ENCODE measurements at regions not wholly inside any gene's neighbourhood (a gene's known extent, or its start where the extent isn't known, plus 50 kb on each side); places are given as distances from the start of the nearest gene placed in this dataset.
A peak's percentile ranks its signal among the peaks of the same experiment; 100 is the strongest.

GRCh38 chr2:207444756-207445155 lies 85.0 kb upstream of the CREB1 start:
- H3K27me3 Mint-ChIP-seq = peaks cover 2% of the 10 kb centered on the region
- H3K36me3 Mint-ChIP-seq = peaks cover 9% of the 10 kb centered on the region
- peaks cover 0 to 1% (median 0%) of the 10 kb centered on the region in 3 donors for H3K9me3 Mint-ChIP-seq

GRCh38 chr2:207446653-207447052 lies 83.1 kb upstream of the CREB1 start:
- peaks cover 0 to under 1% (median 0%) of the 10 kb centered on the region in 3 donors for H3K9me3 Mint-ChIP-seq
- no peak overlapping the region for H3K27ac Mint-ChIP-seq
- no peak overlapping the region for H3K4me3 Mint-ChIP-seq
- H3K27me3 Mint-ChIP-seq = no peaks in the 10 kb centered on the region
- H3K4me1 Mint-ChIP-seq = no peaks in the 10 kb centered on the region
- peaks cover 14% of the 10 kb centered on the region for H3K36me3 Mint-ChIP-seq

More at GRCh38 chr2:207444756-207445155, 85.0 kb upstream of the CREB1 start:
- no peak overlapping the region for H3K27ac Mint-ChIP-seq
- no peak overlapping the region for H3K4me3 Mint-ChIP-seq
- H3K4me1 Mint-ChIP-seq = no peaks in the 10 kb centered on the region

GRCh38 chr2:207448006-207448405 lies 81.8 kb upstream of the CREB1 start:
- no peaks in the 10 kb centered on the region for H3K4me1 Mint-ChIP-seq
- H3K36me3 Mint-ChIP-seq = peaks cover 13% of the 10 kb centered on the region
- H3K27ac Mint-ChIP-seq = no peak overlapping the region
- no peaks in the 10 kb centered on the region for H3K27me3 Mint-ChIP-seq
- no peaks in the 10 kb centered on the region for H3K9me3 Mint-ChIP-seq
- no peak overlapping the region for H3K4me3 Mint-ChIP-seq

- Mint-ChIP-seq H3K4me1 (no peaks in the 10 kb centered on the region), H3K36me3 (peaks cover 16% of the 10 kb centered on the region), H3K4me3 (no peak overlapping the region), H3K27ac (no peak overlapping the region), H3K27me3 (no peaks in the 10 kb centered on the region), H3K9me3 (no peaks in the 10 kb centered on the region)
Observed at GRCh38 chr2:207449642-207450165, 80.1 kb upstream of the CREB1 start.

GRCh38 chr2:207450186-207450585 lies 79.6 kb upstream of the CREB1 start:
- no peak overlapping the region for H3K4me3 Mint-ChIP-seq
- no peaks in the 10 kb centered on the region for H3K27me3 Mint-ChIP-seq
- H3K9me3 Mint-ChIP-seq = no peaks in the 10 kb centered on the region
- H3K36me3 Mint-ChIP-seq = peaks cover 16% of the 10 kb centered on the region
- no peak overlapping the region for H3K27ac Mint-ChIP-seq
- H3K4me1 Mint-ChIP-seq = no peaks in the 10 kb centered on the region

GRCh38 chr2:207458582-207458981 lies 71.2 kb upstream of the CREB1 start:
- H3K4me1 Mint-ChIP-seq = peaks cover 9 to 14% (median 11%) of the 10 kb centered on the region in 3 donors
- no peak overlapping the region for H3K27ac Mint-ChIP-seq
- no peaks in the 10 kb centered on the region for H3K27me3 Mint-ChIP-seq
- no peak overlapping the region for H3K4me3 Mint-ChIP-seq
- H3K9me3 Mint-ChIP-seq = no peaks in the 10 kb centered on the region
- peaks cover 1% of the 10 kb centered on the region for H3K36me3 Mint-ChIP-seq

- Mint-ChIP-seq H3K4me3 (peak overlapping the region in 1 of 4 donors; percentile 2), H3K9me3 (no peaks in the 10 kb centered on the region), H3K36me3 (peaks cover 4% of the 10 kb centered on the region), H3K27me3 (no peaks in the 10 kb centered on the region), H3K4me1 (peaks cover 9 to 14% (median 11%) of the 10 kb centered on the region in 3 donors), H3K27ac (peak overlapping the region in 1 of 3 donors; percentile 64)
Observed at GRCh38 chr2:207459990-207460757, 69.6 kb upstream of the CREB1 start.

GRCh38 chr2:207463433-207463832 lies 66.3 kb upstream of the CREB1 start:
- no peak overlapping the region for H3K4me3 Mint-ChIP-seq
- H3K27ac Mint-ChIP-seq = no peak overlapping the region
- H3K9me3 Mint-ChIP-seq = no peaks in the 10 kb centered on the region
- no peaks in the 10 kb centered on the region for H3K27me3 Mint-ChIP-seq
- peaks cover 8% of the 10 kb centered on the region for H3K36me3 Mint-ChIP-seq
- peaks cover 9 to 17% (median 11%) of the 10 kb centered on the region in 3 donors for H3K4me1 Mint-ChIP-seq

GRCh38 chr2:207464007-207464406 lies 65.8 kb upstream of the CREB1 start:
- H3K27ac Mint-ChIP-seq = no peak overlapping the region

GRCh38 chr2:207465894-207466293 lies 63.9 kb upstream of the CREB1 start:
- no peaks in the 10 kb centered on the region for H3K9me3 Mint-ChIP-seq
- no peak overlapping the region for H3K4me3 Mint-ChIP-seq
- peaks cover 8% of the 10 kb centered on the region for H3K36me3 Mint-ChIP-seq
- no peaks in the 10 kb centered on the region for H3K27me3 Mint-ChIP-seq
- peaks cover 0 to 8% (median 1%) of the 10 kb centered on the region in 3 donors for H3K4me1 Mint-ChIP-seq
- no peak overlapping the region for H3K27ac Mint-ChIP-seq

More at GRCh38 chr2:207464007-207464406, 65.8 kb upstream of the CREB1 start:
- no peak overlapping the region for H3K4me3 Mint-ChIP-seq
- peaks cover 8% of the 10 kb centered on the region for H3K36me3 Mint-ChIP-seq
- peaks cover 9 to 17% (median 11%) of the 10 kb centered on the region in 3 donors for H3K4me1 Mint-ChIP-seq
- no peaks in the 10 kb centered on the region for H3K27me3 Mint-ChIP-seq
- H3K9me3 Mint-ChIP-seq = no peaks in the 10 kb centered on the region

- Mint-ChIP-seq H3K4me1 (peaks cover under 1 to 5% (median 1%) of the 10 kb centered on the region in 3 donors), H3K27ac (peak overlapping the region in 1 of 3 donors; percentile 60), H3K36me3 (peaks cover 8% of the 10 kb centered on the region), H3K9me3 (no peaks in the 10 kb centered on the region), H3K4me3 (no peak overlapping the region), H3K27me3 (no peaks in the 10 kb centered on the region)
Observed at GRCh38 chr2:207467716-207468347, 61.9 kb upstream of the CREB1 start.

- Mint-ChIP-seq H3K27me3 (no peaks in the 10 kb centered on the region), H3K27ac (peak overlapping the region in 1 of 3 donors; percentile 60), H3K4me1 (peaks cover 2 to 4% (median 4%) of the 10 kb centered on the region in 3 donors), H3K9me3 (no peaks in the 10 kb centered on the region), H3K4me3 (no peak overlapping the region), H3K36me3 (peaks cover 7% of the 10 kb centered on the region)
Observed at GRCh38 chr2:207468488-207468887, 61.3 kb upstream of the CREB1 start.

- Mint-ChIP-seq H3K27me3 (no peaks in the 10 kb centered on the region), H3K4me1 (peaks cover 2 to 4% (median 3%) of the 10 kb centered on the region in 3 donors), H3K4me3 (no peak overlapping the region), H3K9me3 (no peaks in the 10 kb centered on the region), H3K36me3 (peaks cover 4% of the 10 kb centered on the region), H3K27ac (no peak overlapping the region)
Observed at GRCh38 chr2:207469451-207469850, 60.3 kb upstream of the CREB1 start.

GRCh38 chr2:207469943-207470729 lies 59.6 kb upstream of the CREB1 start:
- H3K27ac Mint-ChIP-seq = no peak overlapping the region
- peaks cover 5 to 10% (median 5%) of the 10 kb centered on the region in 3 donors for H3K4me1 Mint-ChIP-seq
- no peaks in the 10 kb centered on the region for H3K27me3 Mint-ChIP-seq

GRCh38 chr2:207471261-207471660 lies 58.5 kb upstream of the CREB1 start:
- Mint-ChIP-seq H3K36me3 (peaks cover 4% of the 10 kb centered on the region), H3K4me1 (peaks cover 7 to 13% (median 8%) of the 10 kb centered on the region in 3 donors), H3K9me3 (no peaks in the 10 kb centered on the region), H3K27me3 (no peaks in the 10 kb centered on the region), H3K27ac (no peak overlapping the region), H3K4me3 (no peak overlapping the region)

More at GRCh38 chr2:207469943-207470729, 59.6 kb upstream of the CREB1 start:
- Mint-ChIP-seq H3K4me3 (no peak overlapping the region), H3K9me3 (no peaks in the 10 kb centered on the region), H3K36me3 (peaks cover 4% of the 10 kb centered on the region)

All from IgD-negative memory B cell (primary cell).